GM12878 (cell line): ENCODE measurements at regions not wholly inside any gene's neighbourhood (a gene's known extent, or its start where the extent isn't known, plus 50 kb on each side); places are given as distances from the start of the nearest gene placed in this dataset.

Source experiments
- ATAC-seq: fragments of 200-7000 bp; cut with Tn5 transposase; 3 replicates; pipeline ENCODE4 v1.9.1; 2020; ENCODE audit warnings: mild to moderate bottlenecking, moderate library complexity
- BruUV-seq: library from RNA; stranded (reverse); fragments of 400-500 nt; replicated peaks from 2 replicates; lab custom pipeline; 2021; lab: Mats Ljungman, UMichigan
- CTCF ChIA-PET: fragments of 300-600 bp; sonication (Branson Sonifier 250); formaldehyde crosslinking; extraction: SDS; loops from one replicate; lab custom pipeline; 2021; ENCODE audit warnings: inconsistent platforms; lab: Yijun Ruan, JAX
- POLR2A ChIA-PET: fragments of 350-600 bp; formaldehyde crosslinking; extraction: SDS; loops from one replicate; lab custom pipeline; 2021; ENCODE audit warnings: inconsistent platforms; lab: Charles Lee
- RAD21 ChIA-PET: fragments of 300-600 bp; sonication (Branson Sonifier 250); formaldehyde crosslinking; loops from one replicate; lab custom pipeline; 2023; ENCODE audit warnings: antibody characterized with exemption; ENCODE audit not compliant: unreplicated experiment; lab: Charles Lee
- SMC1A ChIA-PET: fragments of 300-600 bp; sonication (Branson Sonifier 250); formaldehyde crosslinking; loops from one replicate; lab custom pipeline; 2023; ENCODE audit not compliant: unreplicated experiment, uncharacterized antibody; lab: Charles Lee
- DNase-seq: peaks from one replicate; pipeline ENCODE4 v3.0.0-alpha.2; 2011; ENCODE audit warnings: low read depth, low spot score
- FAIRE-seq: peaks from 3 replicates; lab custom pipeline; 2011; peaks lifted over from hg19 to GRCh38; lab: Jason Lieb, UNC
- H2AFZ ChIP-seq: 2 replicates; pipeline ENCODE4 v1.6.0; 2011; ENCODE audit warnings: low read depth, low read length, control low read depth; ENCODE audit not compliant: control insufficient read depth
- H3K27ac ChIP-seq: 2 replicates; pipeline ENCODE4 v1.5.1; 2011; ENCODE audit warnings: control low read depth; ENCODE audit not compliant: control insufficient read depth, insufficient read depth
- H3K27me3 ChIP-seq, 2 experiments: replicated peaks in 1 of 2; 2 replicates each; pipeline versions ENCODE4 v1.6.0 to v1.6.1; 2011; ENCODE audit warnings: low read length in 1 of 2; ENCODE audit not compliant: control insufficient read depth in 2 of 2, insufficient read depth in 2 of 2
- H3K36me3 ChIP-seq, 2 experiments: 2 replicates each; pipeline ENCODE4 v1.5.1; 2011; ENCODE audit warnings: low read length in 1 of 2; ENCODE audit not compliant: control insufficient read depth in 2 of 2, insufficient read depth in 2 of 2
- H3K4me1 ChIP-seq: 2 replicates; pipeline ENCODE4 v1.6.1; 2011; ENCODE audit warnings: mild to moderate bottlenecking, low read length, moderate library complexity, mixed read lengths; ENCODE audit not compliant: control insufficient read depth, insufficient read depth
- H3K4me2 ChIP-seq: 2 replicates; pipeline ENCODE4 v1.6.0; 2011; ENCODE audit warnings: control low read depth; ENCODE audit not compliant: control insufficient read depth, insufficient read depth
- H3K4me3 ChIP-seq: fragments of 200-600 bp; sonication (generic); 2 replicates; pipeline ENCODE4 v1.5.1; 2016
- H3K79me2 ChIP-seq: 2 replicates; pipeline ENCODE4 v1.6.0; 2011; ENCODE audit warnings: low read length; ENCODE audit not compliant: control insufficient read depth, insufficient read depth
- H3K9ac ChIP-seq: 2 replicates; pipeline ENCODE4 v1.8.0; 2011; ENCODE audit warnings: low read length, control low read depth, mixed read lengths; ENCODE audit not compliant: control insufficient read depth, insufficient read depth
- H3K9me3 ChIP-seq: replicated peaks from 3 replicates; pipeline ENCODE4 v1.5.1; 2011; ENCODE audit warnings: mild to moderate bottlenecking, low read length; ENCODE audit not compliant: control insufficient read depth, insufficient read depth
- H4K20me1 ChIP-seq: 2 replicates; pipeline ENCODE4 v1.6.0; 2011; ENCODE audit not compliant: control insufficient read depth, insufficient read depth
- BACH1 ChIP-seq: fragments of 450-650 bp; IDR thresholded peaks from 2 replicates; pipeline ENCODE4 v1.6.1; 2017; ENCODE audit warnings: mild to moderate bottlenecking, borderline replicate concordance
- BMI1 ChIP-seq: fragments of 450-650 bp; IDR thresholded peaks from 2 replicates; pipeline ENCODE4 v1.6.1; 2016; ENCODE audit warnings: mild to moderate bottlenecking, moderate library complexity, borderline replicate concordance
- CEBPB ChIP-seq, 2 experiments: fragments of 150-350 bp in 1 of 2; IDR thresholded peaks; 2 replicates each; pipeline ENCODE4 v1.6.1; 2012 to 2014; ENCODE audit warnings: low read depth in 2 of 2, low read length in 2 of 2, borderline replicate concordance in 1 of 2, inconsistent platforms in 1 of 2
- HCFC1 ChIP-seq: fragments of 150-350 bp; IDR thresholded peaks from 2 replicates; pipeline ENCODE4 v1.6.1; 2014; ENCODE audit warnings: low read length
- JUND ChIP-seq: IDR thresholded peaks from 2 replicates; pipeline ENCODE4 v1.6.1; 2012; ENCODE audit warnings: low read depth, mild to moderate bottlenecking, low read length, improper control_type of control experiment, moderate library complexity
- MTA2 ChIP-seq: fragments of 450-650 bp; IDR thresholded peaks from 2 replicates; pipeline ENCODE4 v1.6.1; 2016; ENCODE audit warnings: low read depth, mild to moderate bottlenecking, moderate library complexity
- RELA ChIP-seq: fragments of 450-650 bp; IDR thresholded peaks from 2 replicates; pipeline ENCODE4 v1.8.0; 2014; ENCODE audit warnings: borderline replicate concordance; ENCODE audit not compliant: partially characterized antibody
- SMARCA5 ChIP-seq: fragments of 450-650 bp; IDR thresholded peaks from 2 replicates; pipeline ENCODE4 v1.6.1; 2017; ENCODE audit warnings: mild to moderate bottlenecking
- SUPT20H ChIP-seq: IDR thresholded peaks from 2 replicates; pipeline ENCODE4 v1.6.1; 2011; ENCODE audit warnings: low read depth, mild to moderate bottlenecking, low read length, moderate library complexity, borderline replicate concordance; ENCODE audit not compliant: control insufficient read depth
- TBL1XR1 ChIP-seq: IDR thresholded peaks from 2 replicates; pipeline ENCODE4 v1.6.1; 2012; ENCODE audit warnings: low read depth, low read length, improper control_type of control experiment
- YY1 ChIP-seq: IDR thresholded peaks from 2 replicates; pipeline ENCODE4 v1.6.1; 2011; ENCODE audit warnings: low read depth, mild to moderate bottlenecking, low read length
- ZNF384 ChIP-seq: IDR thresholded peaks from 2 replicates; pipeline ENCODE4 v1.6.1; 2012; ENCODE audit warnings: low read depth, mild to moderate bottlenecking, low read length, improper control_type of control experiment, borderline replicate concordance
- WGBS: methylation state at CpG from one replicate; pipeline ENCODE4 v1.1.6; 2016; ENCODE audit warnings: low lambda C conversion rate; ENCODE audit not compliant: insufficient replicate concordance, insufficient coverage; ENCODE audit errors: missing lambda C conversion rate; 5-methylcytosine and 5-hydroxymethylcytosine counted together
- in situ Hi-C: fragments of 300-500 bp; cut with MboI; formaldehyde crosslinking; loops from 9 replicates; pipeline ENCODE4 v1.14.3; 2018; ENCODE audit warnings: mixed read lengths
- intact Hi-C: fragments of 100-400 bp; cut with micrococcal nuclease; formaldehyde crosslinking; loops from one replicate; pipeline ENCODE4 v1.14.2; 2022; ENCODE audit not compliant: unreplicated experiment
- TF ChIP-seq, protein P1 (sequence below): fragments of 450-650 bp; IDR thresholded peaks from 2 replicates; pipeline ENCODE4 v1.6.1; 2017; ENCODE audit warnings: mild to moderate bottlenecking, moderate library complexity
- TF ChIP-seq, protein P2 (sequence below): fragments of 450-650 bp; IDR thresholded peaks from 2 replicates; pipeline ENCODE4 v1.6.1; 2017; ENCODE audit warnings: low read depth, mild to moderate bottlenecking, moderate library complexity

DNA sequence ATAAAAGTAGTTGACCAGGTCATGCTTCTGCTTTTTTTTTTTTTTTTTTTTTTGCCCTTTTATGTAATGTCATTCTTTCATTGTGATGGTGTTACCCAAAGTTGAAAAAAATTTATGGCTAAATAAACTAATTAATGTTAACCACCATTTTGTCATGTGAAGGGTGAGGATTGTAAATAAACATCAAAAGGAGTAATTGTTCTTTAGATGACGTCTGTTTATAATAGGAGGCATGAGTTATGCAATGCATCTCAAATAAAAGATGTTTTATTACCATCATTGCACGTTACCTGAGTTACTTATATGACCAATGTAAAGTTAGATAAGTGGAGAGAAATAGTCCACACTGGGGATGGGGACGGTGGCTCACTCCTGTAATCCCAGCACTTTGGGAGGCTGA is 349.9 kb upstream of the PDE3A start:
- H2AFZ ChIP-seq, result no peak overlapping the region
- no peaks in the 10 kb centered on the region for H3K27me3 ChIP-seq
- CTCF ChIA-PET, result interaction anchor here (0.6 kb wide), 1 partner anchor 60 kb away, joined by 3 read pairs; no protein-coding TSS in a partner anchor
- H3K79me2 ChIP-seq, result no peaks in the 10 kb centered on the region
- no peaks in the 10 kb centered on the region for H3K36me3 ChIP-seq
- H3K4me3 ChIP-seq, result no peak overlapping the region
- H3K4me2 ChIP-seq, result no peak overlapping the region
- H3K4me1 ChIP-seq, result no peaks in the 10 kb centered on the region
- TF ChIP-seq ZNF384 (peak; percentile 19; the same call in 1 of the 2 replicates), YY1 (no peak), BMI1 (no peak)
- H4K20me1 ChIP-seq, result no peaks in the 10 kb centered on the region
- FAIRE-seq (no peak), ATAC-seq (no peak), DNase-seq (no peak)
- SMC1A ChIA-PET, result no interaction called here
- no peaks in the 10 kb centered on the region for H3K9me3 ChIP-seq
- H3K27ac ChIP-seq, result no peak overlapping the region
- 0% methylated on average over 3 of the region's 3 CpGs for WGBS
- in situ Hi-C loops (no loop called here), intact Hi-C loops (no loop called here)
- POLR2A ChIA-PET, result no interaction called here
- no TSS peak for BruUV-seq
- RAD21 ChIA-PET, result no interaction called here
- H3K9ac ChIP-seq, result no peak overlapping the region

DNA sequence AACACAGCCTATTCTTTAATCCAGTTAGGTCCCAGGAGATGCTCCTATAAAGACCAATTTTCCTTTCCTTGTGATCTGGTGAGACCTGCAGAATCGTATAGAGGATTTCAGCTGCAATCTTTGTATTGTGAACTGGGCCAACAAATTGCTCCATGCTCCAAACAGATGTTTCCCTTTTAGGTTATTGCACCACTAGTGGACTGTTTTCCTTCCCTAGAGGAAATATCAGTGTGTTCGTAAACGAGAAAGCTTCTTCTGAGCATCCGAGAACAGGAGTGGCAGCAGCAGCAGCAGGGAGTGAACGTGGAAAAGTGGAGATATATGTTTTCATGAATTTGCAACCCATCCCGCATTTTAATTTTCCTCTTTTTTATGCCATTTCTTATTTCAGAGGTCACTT is 344.1 kb upstream of the PDE3A start:
- no peak overlapping the region for H3K4me3 ChIP-seq
- DNase-seq (no peak), FAIRE-seq (no peak), ATAC-seq (no peak)
- H3K79me2 ChIP-seq, result no peaks in the 10 kb centered on the region
- POLR2A ChIA-PET, result no interaction called here
- SMC1A ChIA-PET, result no interaction called here
- H3K27ac ChIP-seq, result no peak overlapping the region
- no peaks in the 10 kb centered on the region for H3K4me1 ChIP-seq
- H3K9me3 ChIP-seq, result no peaks in the 10 kb centered on the region
- WGBS, result 32% methylated on average over 6 of the region's 6 CpGs
- RAD21 ChIA-PET, result no interaction called here
- in situ Hi-C loops, result no loop called here
- H3K27me3 ChIP-seq, result no peaks in the 10 kb centered on the region
- BruUV-seq, result no TSS peak
- H3K4me2 ChIP-seq, result no peak overlapping the region
- intact Hi-C loops, result no loop called here
- H3K36me3 ChIP-seq, result no peaks in the 10 kb centered on the region
- H3K9ac ChIP-seq, result no peak overlapping the region
- CTCF ChIA-PET, result no interaction called here
- H4K20me1 ChIP-seq, result no peaks in the 10 kb centered on the region
- H2AFZ ChIP-seq, result no peak overlapping the region
- no peak for TF ChIP-seq MTA2
- TF ChIP-seq RELA, result no peak
- TF ChIP-seq, protein P1, sequence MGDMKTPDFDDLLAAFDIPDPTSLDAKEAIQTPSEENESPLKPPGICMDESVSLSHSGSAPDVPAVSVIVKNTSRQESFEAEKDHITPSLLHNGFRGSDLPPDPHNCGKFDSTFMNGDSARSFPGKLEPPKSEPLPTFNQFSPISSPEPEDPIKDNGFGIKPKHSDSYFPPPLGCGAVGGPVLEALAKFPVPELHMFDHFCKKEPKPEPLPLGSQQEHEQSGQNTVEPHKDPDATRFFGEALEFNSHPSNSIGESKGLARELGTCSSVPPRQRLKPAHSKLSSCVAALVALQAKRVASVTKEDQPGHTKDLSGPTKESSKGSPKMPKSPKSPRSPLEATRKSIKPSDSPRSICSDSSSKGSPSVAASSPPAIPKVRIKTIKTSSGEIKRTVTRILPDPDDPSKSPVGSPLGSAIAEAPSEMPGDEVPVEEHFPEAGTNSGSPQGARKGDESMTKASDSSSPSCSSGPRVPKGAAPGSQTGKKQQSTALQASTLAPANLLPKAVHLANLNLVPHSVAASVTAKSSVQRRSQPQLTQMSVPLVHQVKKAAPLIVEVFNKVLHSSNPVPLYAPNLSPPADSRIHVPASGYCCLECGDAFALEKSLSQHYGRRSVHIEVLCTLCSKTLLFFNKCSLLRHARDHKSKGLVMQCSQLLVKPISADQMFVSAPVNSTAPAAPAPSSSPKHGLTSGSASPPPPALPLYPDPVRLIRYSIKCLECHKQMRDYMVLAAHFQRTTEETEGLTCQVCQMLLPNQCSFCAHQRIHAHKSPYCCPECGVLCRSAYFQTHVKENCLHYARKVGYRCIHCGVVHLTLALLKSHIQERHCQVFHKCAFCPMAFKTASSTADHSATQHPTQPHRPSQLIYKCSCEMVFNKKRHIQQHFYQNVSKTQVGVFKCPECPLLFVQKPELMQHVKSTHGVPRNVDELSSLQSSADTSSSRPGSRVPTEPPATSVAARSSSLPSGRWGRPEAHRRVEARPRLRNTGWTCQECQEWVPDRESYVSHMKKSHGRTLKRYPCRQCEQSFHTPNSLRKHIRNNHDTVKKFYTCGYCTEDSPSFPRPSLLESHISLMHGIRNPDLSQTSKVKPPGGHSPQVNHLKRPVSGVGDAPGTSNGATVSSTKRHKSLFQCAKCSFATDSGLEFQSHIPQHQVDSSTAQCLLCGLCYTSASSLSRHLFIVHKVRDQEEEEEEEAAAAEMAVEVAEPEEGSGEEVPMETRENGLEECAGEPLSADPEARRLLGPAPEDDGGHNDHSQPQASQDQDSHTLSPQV, result no peak
- TF ChIP-seq TBL1XR1, result no peak
- no peak for TF ChIP-seq CEBPB (IDR thresholded peaks at IDR 0.05; ENCODE audit: borderline replicate concordance in 1 of 2, low read depth in 2 of 2, low read length in 2 of 2)
- TF ChIP-seq, protein P2, sequence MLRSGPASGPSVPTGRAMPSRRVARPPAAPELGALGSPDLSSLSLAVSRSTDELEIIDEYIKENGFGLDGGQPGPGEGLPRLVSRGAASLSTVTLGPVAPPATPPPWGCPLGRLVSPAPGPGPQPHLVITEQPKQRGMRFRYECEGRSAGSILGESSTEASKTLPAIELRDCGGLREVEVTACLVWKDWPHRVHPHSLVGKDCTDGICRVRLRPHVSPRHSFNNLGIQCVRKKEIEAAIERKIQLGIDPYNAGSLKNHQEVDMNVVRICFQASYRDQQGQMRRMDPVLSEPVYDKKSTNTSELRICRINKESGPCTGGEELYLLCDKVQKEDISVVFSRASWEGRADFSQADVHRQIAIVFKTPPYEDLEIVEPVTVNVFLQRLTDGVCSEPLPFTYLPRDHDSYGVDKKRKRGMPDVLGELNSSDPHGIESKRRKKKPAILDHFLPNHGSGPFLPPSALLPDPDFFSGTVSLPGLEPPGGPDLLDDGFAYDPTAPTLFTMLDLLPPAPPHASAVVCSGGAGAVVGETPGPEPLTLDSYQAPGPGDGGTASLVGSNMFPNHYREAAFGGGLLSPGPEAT, result no peak
- no peak for TF ChIP-seq HCFC1
- TF ChIP-seq JUND, result no peak
- no peak for TF ChIP-seq BACH1
- TF ChIP-seq SUPT20H, result no peak
- no peak for TF ChIP-seq SMARCA5
